Occipital lobe (tissue), 1 donor: ENCODE measurements at regions not wholly inside any gene's neighbourhood (a gene's known extent, or its start where the extent isn't known, plus 50 kb on each side); places are given as distances from the start of the nearest gene placed in this dataset.

Source experiments
- DNase-seq: peaks from one replicate; lab custom pipeline; 2025; lab: John Stamatoyannopoulos, UW

- DNase-seq = no peak
Observed at GRCh38 chr2:138104071-138104470, 139.8 kb downstream of the HNMT start.

GRCh38 chr2:138105358-138105757 lies 141.1 kb downstream of the HNMT start:
- DNase-seq = no peak

GRCh38 chr2:138106606-138107005 lies 142.3 kb downstream of the HNMT start:
- no peak for DNase-seq

- DNase-seq = no peak
Observed at GRCh38 chr2:138107288-138107687, 143.0 kb downstream of the HNMT start.

- DNase-seq = no peak
Observed at GRCh38 chr2:138110453-138111083, 146.3 kb downstream of the HNMT start.

GRCh38 chr2:138112536-138112935 lies 148.3 kb downstream of the HNMT start:
- DNase-seq = no peak

GRCh38 chr2:138113871-138114525 lies 149.7 kb downstream of the HNMT start:
- DNase-seq = no peak

GRCh38 chr2:138115666-138116065 lies 151.4 kb downstream of the HNMT start:
- no peak for DNase-seq

- DNase-seq = no peak
Observed at GRCh38 chr2:138116456-138116855, 152.2 kb downstream of the HNMT start.

- no peak for DNase-seq
Observed at GRCh38 chr2:138121666-138122661, 157.7 kb downstream of the HNMT start.

GRCh38 chr2:138122891-138123290 lies 158.6 kb downstream of the HNMT start:
- DNase-seq = no peak

- DNase-seq = no peak
Observed at GRCh38 chr2:138123741-138124140, 159.5 kb downstream of the HNMT start.

GRCh38 chr2:138124521-138124920 lies 160.2 kb downstream of the HNMT start:
- DNase-seq = no peak

- DNase-seq = no peak
Observed at GRCh38 chr2:138125306-138126288, 161.3 kb downstream of the HNMT start.

GRCh38 chr2:138132108-138132507 lies 167.8 kb downstream of the HNMT start:
- no peak for DNase-seq

- no peak for DNase-seq
Observed at GRCh38 chr2:138137949-138138348, 173.7 kb downstream of the HNMT start.

GRCh38 chr2:138147796-138148195 lies 183.5 kb downstream of the HNMT start:
- no peak for DNase-seq

GRCh38 chr2:138155304-138155703 lies 191.0 kb downstream of the HNMT start:
- DNase-seq = no peak

- DNase-seq = no peak
Observed at GRCh38 chr2:138157372-138157771, 193.1 kb downstream of the HNMT start.

GRCh38 chr2:138170485-138170884 lies 206.2 kb downstream of the HNMT start:
- DNase-seq = no peak

- DNase-seq = no peak
Observed at GRCh38 chr2:138171244-138171643, 207.0 kb downstream of the HNMT start.
